ENCODE measurements at regions not wholly inside any gene's neighbourhood (a gene's known extent, or its start where the extent isn't known, plus 50 kb on each side); places are given as distances from the start of the nearest gene placed in this dataset.

- no peak for DNase-seq (ENCODE audit: low spot score)
- no peaks in the 10 kb centered on the region for H3K27me3 ChIP-seq (replicated peaks; ENCODE audit: insufficient read depth)
- no peak overlapping the region for H3K4me3 ChIP-seq
- intact Hi-C loops (cut with DNase I): no loop called here
- no peak overlapping the region for H3K27ac ChIP-seq
- H3K36me3 ChIP-seq: no peaks in the 10 kb centered on the region
- TF ChIP-seq POLR2AphosphoS5 (IDR thresholded peaks at IDR 0.05) (no peak), POLR2A (IDR thresholded peaks at IDR 0.05) (no peak)
- TF ChIP-seq, protein P1, sequence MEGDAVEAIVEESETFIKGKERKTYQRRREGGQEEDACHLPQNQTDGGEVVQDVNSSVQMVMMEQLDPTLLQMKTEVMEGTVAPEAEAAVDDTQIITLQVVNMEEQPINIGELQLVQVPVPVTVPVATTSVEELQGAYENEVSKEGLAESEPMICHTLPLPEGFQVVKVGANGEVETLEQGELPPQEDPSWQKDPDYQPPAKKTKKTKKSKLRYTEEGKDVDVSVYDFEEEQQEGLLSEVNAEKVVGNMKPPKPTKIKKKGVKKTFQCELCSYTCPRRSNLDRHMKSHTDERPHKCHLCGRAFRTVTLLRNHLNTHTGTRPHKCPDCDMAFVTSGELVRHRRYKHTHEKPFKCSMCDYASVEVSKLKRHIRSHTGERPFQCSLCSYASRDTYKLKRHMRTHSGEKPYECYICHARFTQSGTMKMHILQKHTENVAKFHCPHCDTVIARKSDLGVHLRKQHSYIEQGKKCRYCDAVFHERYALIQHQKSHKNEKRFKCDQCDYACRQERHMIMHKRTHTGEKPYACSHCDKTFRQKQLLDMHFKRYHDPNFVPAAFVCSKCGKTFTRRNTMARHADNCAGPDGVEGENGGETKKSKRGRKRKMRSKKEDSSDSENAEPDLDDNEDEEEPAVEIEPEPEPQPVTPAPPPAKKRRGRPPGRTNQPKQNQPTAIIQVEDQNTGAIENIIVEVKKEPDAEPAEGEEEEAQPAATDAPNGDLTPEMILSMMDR (IDR thresholded peaks at IDR 0.05): no peak
- H3K4me1 ChIP-seq (replicated peaks): no peaks in the 10 kb centered on the region
- 88% methylated on average over 4 of the region's 4 CpGs for WGBS
- no peaks in the 10 kb centered on the region for H3K9me3 ChIP-seq
These were observed 146.1 kb upstream of the NEIL3 start for GRCh38 chr4:177163532-177163931.

GRCh38 chr4:177171588-177171987 is 138.1 kb upstream of the NEIL3 start:
- Histone ChIP-seq H3K36me3 (no peaks in the 10 kb centered on the region), H3K9me3 (no peaks in the 10 kb centered on the region), H3K27ac (no peak overlapping the region), H3K27me3 (replicated peaks; ENCODE audit: insufficient read depth) (no peaks in the 10 kb centered on the region), H3K4me3 (no peak overlapping the region), H3K4me1 (replicated peaks) (no peaks in the 10 kb centered on the region)
- intact Hi-C loops (cut with DNase I): no loop called here
- no peak for TF ChIP-seq POLR2AphosphoS5 (IDR thresholded peaks at IDR 0.05)
- WGBS: 88% methylated on average over 5 of the region's 5 CpGs
- no peak for DNase-seq (ENCODE audit: low spot score)

DNA sequence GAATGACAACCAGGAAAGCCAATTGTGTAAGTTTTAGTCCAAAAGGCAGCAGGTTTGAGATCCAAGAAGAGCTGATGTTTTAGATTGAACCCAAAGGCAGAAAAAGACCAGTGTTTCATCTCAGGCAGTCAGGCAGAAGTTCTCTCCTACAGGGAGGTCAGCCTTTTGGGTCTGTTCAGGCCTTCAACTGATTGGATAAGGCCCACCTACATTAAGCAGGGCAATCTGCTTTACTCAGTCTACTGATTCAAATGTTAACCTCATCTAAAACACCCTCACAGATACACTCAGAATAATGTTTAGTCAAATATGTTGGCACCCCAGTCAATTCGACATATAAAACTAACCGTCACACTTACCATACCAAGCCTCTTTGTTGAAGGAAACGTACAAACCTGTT is 134.2 kb upstream of the NEIL3 start:
- Histone ChIP-seq H3K4me3 (no peak overlapping the region), H3K36me3 (no peaks in the 10 kb centered on the region), H3K27ac (no peak overlapping the region), H3K4me1 (replicated peaks) (no peaks in the 10 kb centered on the region), H3K27me3 (replicated peaks; ENCODE audit: insufficient read depth) (no peaks in the 10 kb centered on the region), H3K9me3 (no peaks in the 10 kb centered on the region)
- 89% methylated on average over 3 of the region's 3 CpGs for WGBS
- intact Hi-C loops (cut with DNase I): no loop called here
- TF ChIP-seq POLR2A (IDR thresholded peaks at IDR 0.05) (no peak), POLR2AphosphoS5 (IDR thresholded peaks at IDR 0.05) (no peak)
- TF ChIP-seq, protein P1 (IDR thresholded peaks at IDR 0.05): no peak
- no peak for DNase-seq (ENCODE audit: low spot score)

GRCh38 chr4:177177541-177178081 is 132.1 kb upstream of the NEIL3 start:
- intact Hi-C loops (cut with DNase I): no loop called here
- TF ChIP-seq POLR2A (IDR thresholded peaks at IDR 0.05) (no peak), POLR2AphosphoS5 (IDR thresholded peaks at IDR 0.05) (no peak)
- TF ChIP-seq, protein P1 (IDR thresholded peaks at IDR 0.05): no peak
- no peaks in the 10 kb centered on the region for H3K36me3 ChIP-seq
- H3K27me3 ChIP-seq (replicated peaks; ENCODE audit: insufficient read depth): no peaks in the 10 kb centered on the region
- H3K4me1 ChIP-seq (replicated peaks): no peaks in the 10 kb centered on the region
- no peaks in the 10 kb centered on the region for H3K9me3 ChIP-seq
- no peak overlapping the region for H3K27ac ChIP-seq
- DNase-seq (ENCODE audit: low spot score): no peak
- WGBS: 55% methylated on average over 1 of the region's 1 CpG
- no peak overlapping the region for H3K4me3 ChIP-seq

DNA sequence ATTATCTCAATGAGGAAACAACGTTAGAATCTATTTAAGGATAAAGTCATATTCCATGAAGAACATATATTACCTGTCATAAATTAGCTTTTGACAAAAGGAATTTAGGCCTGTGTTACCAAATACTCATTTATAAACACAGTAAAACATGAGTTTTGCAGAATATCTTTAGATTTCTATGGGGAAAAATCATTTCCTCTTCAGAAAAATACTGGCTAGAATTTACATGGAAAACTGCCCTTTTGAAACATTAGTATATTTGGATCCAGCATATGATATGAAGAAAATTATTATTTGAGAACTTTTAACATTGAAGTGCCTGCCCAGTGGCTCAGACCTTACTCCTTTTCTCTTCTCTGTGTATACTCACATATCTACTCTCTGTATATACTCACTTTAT is 131.4 kb upstream of the NEIL3 start:
- TF ChIP-seq POLR2A (IDR thresholded peaks at IDR 0.05) (no peak), POLR2AphosphoS5 (IDR thresholded peaks at IDR 0.05) (no peak)
- TF ChIP-seq, protein P1 (IDR thresholded peaks at IDR 0.05): no peak
- intact Hi-C loops (cut with DNase I): no loop called here
- H3K9me3 ChIP-seq: no peaks in the 10 kb centered on the region
- no peak overlapping the region for H3K4me3 ChIP-seq
- no peaks in the 10 kb centered on the region for H3K36me3 ChIP-seq
- no peak for DNase-seq (ENCODE audit: low spot score)
- WGBS: 42% methylated on average over 1 of the region's 1 CpG
- no peak overlapping the region for H3K27ac ChIP-seq
- H3K4me1 ChIP-seq (replicated peaks): no peaks in the 10 kb centered on the region
- H3K27me3 ChIP-seq (replicated peaks; ENCODE audit: insufficient read depth): no peaks in the 10 kb centered on the region
